Lung microvascular endothelial cell (primary cell): ENCODE measurements at regions not wholly inside any gene's neighbourhood (a gene's known extent, or its start where the extent isn't known, plus 50 kb on each side); places are given as distances from the start of the nearest gene placed in this dataset.

ENCODE experiments used
- DNase-seq, 2 donors: peaks; one replicate each; pipeline versions ENCODE4 v3.0.0 to v3.0.0-alpha.2; 2010; ENCODE audit warnings: low read depth in 2 of 2

GRCh38 chr10:117863771-117864170, 183.0 kb downstream of the RAB11FIP2 start:
- DNase-seq = no peak

GRCh38 chr10:117865945-117866344, 180.8 kb downstream of the RAB11FIP2 start:
- no peak for DNase-seq

- no peak for DNase-seq
Observed at GRCh38 chr10:117868151-117868550, 178.6 kb downstream of the RAB11FIP2 start.

GRCh38 chr10:117875793-117876192, 170.9 kb downstream of the RAB11FIP2 start:
- DNase-seq = no peak

- DNase-seq = no peak
Observed at GRCh38 chr10:117876210-117876609, 170.5 kb downstream of the RAB11FIP2 start.

- DNase-seq = no peak
Observed at GRCh38 chr10:117878626-117879025, 168.1 kb downstream of the RAB11FIP2 start.

- DNase-seq = no peak
Observed at GRCh38 chr10:117884093-117884492, 162.6 kb downstream of the RAB11FIP2 start.

- no peak for DNase-seq
Observed at GRCh38 chr10:117884592-117884991, 162.1 kb downstream of the RAB11FIP2 start.

GRCh38 chr10:117885206-117885829, 161.4 kb downstream of the RAB11FIP2 start:
- DNase-seq = no peak

- DNase-seq = no peak
Observed at GRCh38 chr10:117886766-117887165, 160.0 kb downstream of the RAB11FIP2 start.

GRCh38 chr10:117889664-117890063, 157.1 kb downstream of the RAB11FIP2 start:
- DNase-seq = no peak

- no peak for DNase-seq
Observed at GRCh38 chr10:117892681-117893220, 154.0 kb downstream of the RAB11FIP2 start.

GRCh38 chr10:117894339-117894738, 152.4 kb downstream of the RAB11FIP2 start:
- DNase-seq = no peak

- DNase-seq = no peak
Observed at GRCh38 chr10:117896517-117896916, 150.2 kb downstream of the RAB11FIP2 start.

GRCh38 chr10:117899181-117899683, 147.5 kb downstream of the RAB11FIP2 start:
- no peak for DNase-seq

- DNase-seq = no peak
Observed at GRCh38 chr10:117900280-117900679, 146.5 kb downstream of the RAB11FIP2 start.

GRCh38 chr10:117903854-117904253, 142.9 kb downstream of the RAB11FIP2 start:
- no peak for DNase-seq

GRCh38 chr10:117905404-117905803, 141.3 kb downstream of the RAB11FIP2 start:
- no peak for DNase-seq

- no peak for DNase-seq
Observed at GRCh38 chr10:117911684-117912083, 135.1 kb downstream of the RAB11FIP2 start.

GRCh38 chr10:117914334-117914733, 132.4 kb downstream of the RAB11FIP2 start:
- no peak for DNase-seq

- DNase-seq = no peak
Observed at GRCh38 chr10:117920956-117921355, 125.8 kb downstream of the RAB11FIP2 start.

- DNase-seq = no peak
Observed at GRCh38 chr10:117921421-117921820, 125.3 kb downstream of the RAB11FIP2 start.

- no peak for DNase-seq
Observed at GRCh38 chr10:117924820-117925219, 121.9 kb downstream of the RAB11FIP2 start.
